RPMI8226 (cell line): ENCODE measurements at regions not wholly inside any gene's neighbourhood (a gene's known extent, or its start where the extent isn't known, plus 50 kb on each side); places are given as distances from the start of the nearest gene placed in this dataset.

ENCODE experiments used
- DNase-seq: peaks from one replicate; pipeline ENCODE4 v3.0.0-alpha.2; 2015

DNA sequence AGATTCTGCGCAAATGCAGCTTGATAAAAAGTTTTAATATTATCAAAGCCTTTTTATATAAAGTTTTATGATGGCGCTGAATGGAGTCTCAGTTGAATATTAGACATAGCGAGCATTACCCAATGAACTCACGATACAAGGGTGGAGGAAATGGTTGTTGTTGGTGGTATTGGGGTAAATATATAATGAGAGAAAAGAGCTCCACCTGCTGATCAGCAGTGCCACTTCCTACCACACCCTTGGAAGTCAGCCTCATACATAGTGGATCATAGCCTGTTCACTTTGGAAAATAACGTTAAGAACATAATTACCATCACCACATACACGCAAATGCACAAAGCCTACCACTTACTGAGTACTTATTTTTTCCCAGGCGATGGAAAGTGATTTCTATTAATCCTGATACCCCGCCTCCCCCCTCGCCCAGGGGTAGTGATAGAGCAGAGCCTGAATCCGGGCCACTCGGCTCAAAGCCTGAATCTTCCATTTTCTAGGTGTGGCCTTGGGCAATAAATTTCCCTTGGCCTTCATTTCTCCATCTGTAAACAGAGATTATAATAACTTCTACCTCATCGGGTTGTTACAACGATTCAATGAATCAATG, 358.3 kb downstream of the KLF5 start:
- DNase-seq = peak; percentile 6

DNA sequence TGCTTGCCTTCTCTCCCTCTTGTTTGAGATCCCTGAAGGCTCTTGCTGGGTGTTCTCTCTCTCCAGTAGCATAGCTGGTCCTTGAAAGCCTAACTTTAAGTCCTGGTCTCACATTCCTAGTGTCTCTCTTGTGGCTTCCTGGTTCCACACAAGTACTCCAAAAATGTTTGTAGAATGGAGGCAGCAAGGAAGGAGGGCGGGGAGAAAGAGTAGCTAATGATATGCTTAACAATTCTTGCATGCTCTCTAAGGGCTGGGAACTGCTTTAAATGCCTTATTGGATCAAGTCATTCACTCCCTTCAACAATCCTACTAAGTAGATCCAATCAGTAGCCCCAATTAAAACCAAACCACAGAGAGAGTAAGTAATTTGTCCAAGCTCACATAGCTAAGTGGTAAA, 357.3 kb downstream of the KLF5 start:
- no peak for DNase-seq

DNA sequence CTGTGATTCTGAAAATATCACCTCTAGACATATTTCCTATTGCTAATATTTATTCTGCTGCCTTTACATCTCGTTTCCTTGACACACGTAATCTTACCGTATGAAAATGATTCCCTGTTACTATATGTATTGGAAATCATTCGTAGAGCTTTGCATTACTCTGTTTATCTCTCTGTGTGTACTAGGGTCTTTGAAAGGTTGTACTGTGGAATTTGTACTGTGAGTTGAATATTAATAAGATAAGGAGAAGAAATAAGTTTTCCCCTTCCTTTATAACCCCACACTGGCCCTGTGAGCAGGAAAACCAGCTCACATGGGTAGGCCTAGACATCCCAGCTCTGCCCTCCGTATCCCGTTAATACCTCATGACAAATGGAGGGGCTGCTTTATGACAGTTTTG, 354.9 kb downstream of the KLF5 start:
- DNase-seq = no peak

DNA sequence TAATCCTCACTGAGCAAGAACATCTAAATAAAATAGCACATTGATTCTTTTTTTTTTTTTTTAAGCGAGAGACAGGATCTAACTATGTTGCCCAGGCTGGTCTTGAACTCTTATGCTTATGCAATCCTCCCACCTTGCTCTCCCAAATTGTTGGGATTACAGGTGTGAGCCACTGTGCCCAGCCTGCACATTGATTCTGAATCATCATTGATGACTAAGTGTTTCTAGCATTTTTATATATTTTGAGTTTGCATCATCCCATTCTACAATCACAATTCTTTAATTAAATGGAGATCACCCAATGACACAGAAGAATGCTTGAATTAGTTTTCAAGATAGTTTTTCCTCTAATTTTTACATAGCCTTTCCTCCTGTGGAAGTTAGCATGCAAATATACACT, 354.1 kb downstream of the KLF5 start:
- DNase-seq = no peak

DNA sequence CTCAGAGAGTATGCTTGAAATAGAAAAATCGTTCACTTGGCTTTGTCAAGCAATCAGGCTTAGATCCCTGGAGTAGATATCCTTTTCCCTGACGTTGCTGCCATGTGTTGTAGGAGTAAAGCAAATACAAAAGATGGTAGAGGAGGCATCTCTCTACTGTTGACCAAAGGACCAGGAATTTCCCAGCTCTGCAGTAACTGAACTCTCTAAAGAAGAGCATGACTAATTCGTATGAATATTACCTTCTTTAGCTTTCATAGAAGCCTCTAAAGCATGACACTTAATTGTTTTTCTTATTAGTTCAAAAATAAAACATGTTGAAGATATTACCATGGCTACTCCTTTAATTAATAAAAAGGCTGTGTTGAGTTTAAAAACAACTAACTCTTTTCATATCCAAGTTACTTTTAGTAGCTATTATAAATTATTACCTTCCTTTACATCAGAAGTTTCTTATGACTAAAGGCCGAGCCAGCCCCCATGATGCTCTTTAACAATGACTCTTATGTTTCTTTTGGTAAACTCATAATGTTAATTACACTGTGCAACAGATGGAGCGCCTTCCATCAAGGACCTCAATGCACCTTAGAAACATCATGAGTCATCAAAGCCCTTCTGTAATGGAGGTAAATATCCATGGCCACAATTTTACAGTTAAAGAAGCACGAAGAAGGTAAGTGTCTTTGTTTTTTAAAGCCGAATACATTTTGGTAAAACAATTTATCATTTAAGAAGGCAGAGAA, 352.4 kb downstream of the KLF5 start:
- no peak for DNase-seq

DNA sequence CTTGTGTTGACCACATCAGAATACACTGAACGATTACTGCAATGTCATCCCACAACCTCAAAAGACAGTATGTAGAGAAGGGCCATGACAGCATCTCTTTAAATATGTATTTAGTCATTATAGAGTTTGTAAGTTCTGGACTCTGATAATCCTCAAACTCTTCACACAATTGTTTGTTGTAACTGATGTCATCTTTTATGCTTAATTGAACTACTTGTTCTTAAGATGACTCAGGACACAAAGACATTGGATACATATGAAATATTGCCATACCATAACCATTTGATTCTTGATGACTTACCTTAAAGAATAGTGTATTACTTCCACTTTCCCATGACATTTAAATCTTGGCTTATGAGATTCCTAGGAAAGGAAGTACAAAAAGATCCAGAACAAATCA, 347.6 kb downstream of the KLF5 start:
- DNase-seq = no peak

DNA sequence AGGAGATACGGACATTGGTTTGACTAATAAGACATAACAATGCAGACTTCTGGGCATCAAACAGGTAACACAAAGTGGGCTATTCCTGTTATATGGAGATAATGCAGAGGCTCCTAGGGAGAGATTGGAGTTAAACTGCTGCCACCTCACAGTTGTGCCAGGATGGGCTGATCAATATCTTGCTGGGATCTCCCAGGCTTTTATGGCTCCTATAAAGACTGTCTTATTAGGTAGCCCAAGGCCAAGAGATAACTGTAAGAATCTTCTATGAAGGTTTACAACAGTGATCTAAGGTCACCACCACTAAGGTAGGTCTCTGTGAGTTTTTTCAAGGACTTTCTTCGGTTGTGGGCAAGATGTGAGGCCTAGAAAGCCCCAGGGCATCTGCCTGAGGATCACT, 345.8 kb downstream of the KLF5 start:
- no peak for DNase-seq

DNA sequence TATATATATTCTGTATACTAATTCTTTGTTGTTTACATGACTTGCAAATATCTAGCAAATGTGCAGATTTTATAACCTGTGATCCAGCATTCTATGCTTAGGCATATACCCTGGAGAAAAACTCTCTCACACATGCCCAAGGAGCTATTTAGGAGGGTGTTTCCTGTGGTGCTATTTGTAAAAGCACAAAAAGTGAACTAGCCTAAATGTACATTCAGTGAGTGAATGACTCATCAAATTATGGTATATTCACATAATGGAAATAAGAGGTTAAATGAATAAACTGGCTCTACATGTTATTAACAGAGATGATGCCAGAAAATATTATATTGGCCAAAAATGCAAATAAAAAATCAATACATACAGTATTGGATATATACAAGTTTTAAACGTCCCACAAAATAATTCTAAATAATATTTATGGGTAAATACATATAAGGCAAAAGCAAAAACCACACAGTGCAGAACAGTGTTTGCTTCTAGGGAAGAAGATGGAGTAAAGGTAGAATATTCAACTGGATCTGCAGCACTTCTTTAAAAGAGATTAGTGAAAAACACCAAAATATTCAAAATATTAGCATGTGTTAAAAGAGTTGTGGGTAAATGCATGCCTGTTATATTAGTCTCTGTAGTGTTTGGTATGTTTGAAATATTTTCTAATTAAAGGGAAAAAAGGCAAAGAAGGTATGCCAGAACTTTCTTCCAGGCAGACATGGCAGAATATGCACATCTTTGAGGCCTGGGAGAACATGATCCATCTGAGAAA, 344.7 kb downstream of the KLF5 start:
- no peak for DNase-seq

DNA sequence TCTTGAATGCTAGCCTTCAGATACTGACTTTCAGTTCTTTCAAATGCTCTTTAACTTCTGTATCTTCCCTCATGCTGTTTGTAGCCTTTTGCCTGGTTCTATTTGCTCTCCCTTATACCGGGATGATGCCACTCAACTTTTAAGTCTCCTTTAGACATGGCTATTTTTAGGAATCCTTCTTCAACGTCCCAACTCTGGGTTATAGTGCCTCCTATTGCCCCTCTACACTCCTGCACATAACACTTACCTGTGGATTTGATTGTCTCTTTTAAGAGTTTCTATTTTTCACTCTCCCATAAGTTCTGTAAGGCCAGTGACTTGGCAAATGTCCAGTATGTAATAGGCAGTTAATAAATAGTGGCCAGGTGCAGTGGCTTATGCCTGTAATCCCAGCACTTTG, 343.0 kb downstream of the KLF5 start:
- DNase-seq = no peak

- no peak for DNase-seq
Measured at GRCh38 chr13:73399347-73400216, 340.8 kb downstream of the KLF5 start.

- no peak for DNase-seq
Measured at GRCh38 chr13:73397496-73398305, 338.9 kb downstream of the KLF5 start.

GRCh38 chr13:73394066-73394465, 335.3 kb downstream of the KLF5 start:
- DNase-seq = no peak

DNA sequence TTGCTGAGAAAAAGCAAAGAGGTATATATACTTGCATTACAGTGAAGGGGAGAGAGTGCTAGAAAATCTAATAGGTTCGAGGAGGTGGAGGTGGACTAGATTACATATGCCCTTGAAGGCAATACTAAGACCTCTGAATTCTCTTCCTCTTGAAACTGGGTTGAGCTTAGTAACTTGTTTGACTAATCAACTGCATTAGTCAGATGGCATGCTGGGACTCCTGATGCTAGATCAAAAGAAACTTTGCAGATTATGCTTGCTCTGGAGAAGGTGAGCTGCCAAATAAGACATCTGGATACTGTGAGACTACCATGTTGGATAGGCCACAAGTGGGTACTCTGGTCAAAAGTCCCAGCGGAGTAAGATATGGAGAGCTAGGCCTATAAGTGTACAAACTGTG, 331.3 kb downstream of the KLF5 start:
- DNase-seq = no peak

DNA sequence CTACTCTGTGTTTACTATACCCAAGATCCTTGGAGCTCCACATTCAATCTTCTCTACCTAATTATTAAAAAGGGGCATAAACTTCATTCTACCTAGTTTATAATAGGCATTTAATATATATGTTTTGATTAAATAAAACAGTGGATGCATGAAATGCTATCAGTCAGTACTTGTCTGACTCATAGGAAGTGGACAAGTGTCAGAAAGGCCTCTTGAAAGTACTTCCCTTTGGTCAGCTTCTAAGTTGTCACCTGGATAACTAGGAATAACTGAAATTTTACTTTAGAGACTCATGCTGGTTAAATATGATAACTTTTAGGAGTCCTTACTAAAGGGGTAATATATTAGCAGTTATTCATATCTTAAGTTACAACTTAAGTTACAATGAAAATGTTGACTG, 329.8 kb downstream of the KLF5 start:
- DNase-seq = no peak

- no peak for DNase-seq
Measured at GRCh38 chr13:73387318-73387717, 328.5 kb downstream of the KLF5 start.

- DNase-seq = no peak
Measured at GRCh38 chr13:73385848-73386247, 327.0 kb downstream of the KLF5 start.

- DNase-seq = no peak
Measured at GRCh38 chr13:73372666-73373627, 314.1 kb downstream of the KLF5 start.

- DNase-seq = no peak
Measured at GRCh38 chr13:73370066-73370465, 311.3 kb downstream of the KLF5 start.

- no peak for DNase-seq
Measured at GRCh38 chr13:73369095-73369494, 310.3 kb downstream of the KLF5 start.

GRCh38 chr13:73368608-73369007, 309.8 kb downstream of the KLF5 start:
- DNase-seq = peak; percentile 13

- DNase-seq = no peak
Measured at GRCh38 chr13:73367886-73368285, 309.1 kb downstream of the KLF5 start.
